GM12878 (cell line): ENCODE measurements at regions not wholly inside any gene's neighbourhood (a gene's known extent, or its start where the extent isn't known, plus 50 kb on each side); places are given as distances from the start of the nearest gene placed in this dataset.

Source experiments
- ATAC-seq: fragments of 200-7000 bp; cut with Tn5 transposase; 3 replicates; pipeline ENCODE4 v1.9.1; 2020; ENCODE audit warnings: mild to moderate bottlenecking, moderate library complexity
- BruUV-seq: library from RNA; stranded (reverse); fragments of 400-500 nt; replicated peaks from 2 replicates; lab custom pipeline; 2021; lab: Mats Ljungman, UMichigan
- CTCF ChIA-PET: fragments of 300-600 bp; sonication (Branson Sonifier 250); formaldehyde crosslinking; extraction: SDS; loops from one replicate; lab custom pipeline; 2021; ENCODE audit warnings: inconsistent platforms; lab: Yijun Ruan, JAX
- POLR2A ChIA-PET: fragments of 350-600 bp; formaldehyde crosslinking; extraction: SDS; loops from one replicate; lab custom pipeline; 2021; ENCODE audit warnings: inconsistent platforms; lab: Charles Lee
- RAD21 ChIA-PET: fragments of 300-600 bp; sonication (Branson Sonifier 250); formaldehyde crosslinking; loops from one replicate; lab custom pipeline; 2023; ENCODE audit warnings: antibody characterized with exemption; ENCODE audit not compliant: unreplicated experiment; lab: Charles Lee
- SMC1A ChIA-PET: fragments of 300-600 bp; sonication (Branson Sonifier 250); formaldehyde crosslinking; loops from one replicate; lab custom pipeline; 2023; ENCODE audit not compliant: unreplicated experiment, uncharacterized antibody; lab: Charles Lee
- DNase-seq: peaks from one replicate; pipeline ENCODE4 v3.0.0-alpha.2; 2011; ENCODE audit warnings: low read depth, low spot score
- FAIRE-seq: peaks from 3 replicates; lab custom pipeline; 2011; peaks lifted over from hg19 to GRCh38; lab: Jason Lieb, UNC
- H2AFZ ChIP-seq: 2 replicates; pipeline ENCODE4 v1.6.0; 2011; ENCODE audit warnings: low read depth, low read length, control low read depth; ENCODE audit not compliant: control insufficient read depth
- H3K27ac ChIP-seq: 2 replicates; pipeline ENCODE4 v1.5.1; 2011; ENCODE audit warnings: control low read depth; ENCODE audit not compliant: control insufficient read depth, insufficient read depth
- H3K27me3 ChIP-seq, 2 experiments: replicated peaks in 1 of 2; 2 replicates each; pipeline versions ENCODE4 v1.6.0 to v1.6.1; 2011; ENCODE audit warnings: low read length in 1 of 2; ENCODE audit not compliant: control insufficient read depth in 2 of 2, insufficient read depth in 2 of 2
- H3K36me3 ChIP-seq, 2 experiments: 2 replicates each; pipeline ENCODE4 v1.5.1; 2011; ENCODE audit warnings: low read length in 1 of 2; ENCODE audit not compliant: control insufficient read depth in 2 of 2, insufficient read depth in 2 of 2
- H3K4me1 ChIP-seq: 2 replicates; pipeline ENCODE4 v1.6.1; 2011; ENCODE audit warnings: mild to moderate bottlenecking, low read length, moderate library complexity, mixed read lengths; ENCODE audit not compliant: control insufficient read depth, insufficient read depth
- H3K4me2 ChIP-seq: 2 replicates; pipeline ENCODE4 v1.6.0; 2011; ENCODE audit warnings: control low read depth; ENCODE audit not compliant: control insufficient read depth, insufficient read depth
- H3K4me3 ChIP-seq: fragments of 200-600 bp; sonication (generic); 2 replicates; pipeline ENCODE4 v1.5.1; 2016
- H3K79me2 ChIP-seq: 2 replicates; pipeline ENCODE4 v1.6.0; 2011; ENCODE audit warnings: low read length; ENCODE audit not compliant: control insufficient read depth, insufficient read depth
- H3K9ac ChIP-seq: 2 replicates; pipeline ENCODE4 v1.8.0; 2011; ENCODE audit warnings: low read length, control low read depth, mixed read lengths; ENCODE audit not compliant: control insufficient read depth, insufficient read depth
- H3K9me3 ChIP-seq: replicated peaks from 3 replicates; pipeline ENCODE4 v1.5.1; 2011; ENCODE audit warnings: mild to moderate bottlenecking, low read length; ENCODE audit not compliant: control insufficient read depth, insufficient read depth
- H4K20me1 ChIP-seq: 2 replicates; pipeline ENCODE4 v1.6.0; 2011; ENCODE audit not compliant: control insufficient read depth, insufficient read depth
- BCL11A ChIP-seq: IDR thresholded peaks from 2 replicates; pipeline ENCODE4 v1.6.1; 2011; ENCODE audit warnings: low read depth, low read length
- BMI1 ChIP-seq: fragments of 450-650 bp; IDR thresholded peaks from 2 replicates; pipeline ENCODE4 v1.6.1; 2016; ENCODE audit warnings: mild to moderate bottlenecking, moderate library complexity, borderline replicate concordance
- BRCA1 ChIP-seq: IDR thresholded peaks from 2 replicates; pipeline ENCODE4 v1.6.1; 2011; ENCODE audit warnings: low read depth, low read length, improper control_type of control experiment
- ETV6 ChIP-seq, 2 experiments: fragments of 450-650 bp in 1 of 2; IDR thresholded peaks in 1 of 2; conservative IDR thresholded peaks in 1 of 2; 2 replicates each; pipeline ENCODE4 v1.6.1; 2014; ENCODE audit warnings: antibody characterized with exemption in 1 of 2, borderline replicate concordance in 1 of 2, low read depth in 1 of 2, mild to moderate bottlenecking in 1 of 2, moderate library complexity in 1 of 2
- FOXK2 ChIP-seq: fragments of 450-650 bp; IDR thresholded peaks from 2 replicates; pipeline ENCODE4 v1.6.1; 2017; ENCODE audit warnings: mild to moderate bottlenecking, moderate library complexity
- HDAC6 ChIP-seq: fragments of 200-600 bp; sonication (generic); IDR thresholded peaks from one replicate; pipeline ENCODE4 v1.8.0; 2017; ENCODE audit warnings: antibody characterized with exemption; ENCODE audit not compliant: unreplicated experiment
- MXI1 ChIP-seq: fragments of 150-350 bp; IDR thresholded peaks from 2 replicates; pipeline ENCODE4 v1.6.1; 2011; ENCODE audit warnings: low read depth, mild to moderate bottlenecking, inconsistent platforms, low read length, improper control_type of control experiment
- SIN3A ChIP-seq: IDR thresholded peaks from 2 replicates; pipeline ENCODE4 v1.6.1; 2012; ENCODE audit warnings: low read depth, low read length, improper control_type of control experiment
- SMARCA5 ChIP-seq: fragments of 450-650 bp; IDR thresholded peaks from 2 replicates; pipeline ENCODE4 v1.6.1; 2017; ENCODE audit warnings: mild to moderate bottlenecking
- WRNIP1 ChIP-seq: IDR thresholded peaks from 2 replicates; pipeline ENCODE4 v1.6.1; 2011; ENCODE audit warnings: low read depth, low read length, improper control_type of control experiment, borderline replicate concordance
- YY1 ChIP-seq: IDR thresholded peaks from 2 replicates; pipeline ENCODE4 v1.6.1; 2011; ENCODE audit warnings: low read depth, mild to moderate bottlenecking, low read length
- ZNF217 ChIP-seq: fragments of 450-650 bp; IDR thresholded peaks from 2 replicates; pipeline ENCODE4 v1.6.1; 2017; ENCODE audit warnings: antibody characterized with exemption, mild to moderate bottlenecking
- ZNF384 ChIP-seq: IDR thresholded peaks from 2 replicates; pipeline ENCODE4 v1.6.1; 2012; ENCODE audit warnings: low read depth, mild to moderate bottlenecking, low read length, improper control_type of control experiment, borderline replicate concordance
- WGBS: methylation state at CpG from one replicate; pipeline ENCODE4 v1.1.6; 2016; ENCODE audit warnings: low lambda C conversion rate; ENCODE audit not compliant: insufficient replicate concordance, insufficient coverage; ENCODE audit errors: missing lambda C conversion rate; 5-methylcytosine and 5-hydroxymethylcytosine counted together
- in situ Hi-C: fragments of 300-500 bp; cut with MboI; formaldehyde crosslinking; loops from 9 replicates; pipeline ENCODE4 v1.14.3; 2018; ENCODE audit warnings: mixed read lengths
- intact Hi-C: fragments of 100-400 bp; cut with micrococcal nuclease; formaldehyde crosslinking; loops from one replicate; pipeline ENCODE4 v1.14.2; 2022; ENCODE audit not compliant: unreplicated experiment
- TF ChIP-seq, protein P1 (sequence below): fragments of 450-650 bp; IDR thresholded peaks from 2 replicates; pipeline ENCODE4 v1.6.1; 2016; ENCODE audit warnings: mild to moderate bottlenecking, moderate library complexity, borderline replicate concordance
- TF ChIP-seq, protein P2 (sequence below): fragments of 450-650 bp; IDR thresholded peaks from 2 replicates; pipeline ENCODE4 v1.6.1; 2014; ENCODE audit warnings: mild to moderate bottlenecking

DNA sequence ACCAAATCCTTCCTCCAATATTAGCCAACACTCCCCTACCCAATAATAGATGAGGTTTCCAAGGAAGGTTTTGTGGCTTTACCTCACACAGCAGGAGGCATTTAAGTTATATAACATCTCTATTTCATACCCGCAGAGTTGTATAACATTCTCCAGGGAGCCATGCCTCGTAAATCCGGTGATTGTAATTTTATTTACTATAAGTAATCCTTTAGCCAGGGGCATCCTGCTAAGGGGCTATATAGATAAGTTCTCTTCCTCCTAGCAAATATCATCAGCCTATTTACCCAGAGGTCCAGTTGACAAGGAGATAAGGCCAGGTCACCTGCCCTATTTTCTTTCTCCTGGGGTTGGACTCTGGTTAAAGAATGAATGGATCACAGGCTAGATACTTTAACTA is 2051.0 kb downstream of the EFNA5 start:
- ChIA-PET POLR2A (no interaction called here), SMC1A (no interaction called here), CTCF (no interaction called here), RAD21 (no interaction called here)
- in situ Hi-C loops (no loop called here), intact Hi-C loops (no loop called here)
- Histone ChIP-seq H3K79me2 (no peaks in the 10 kb centered on the region), H3K9ac (no peak overlapping the region), H3K4me2 (no peak overlapping the region), H3K9me3 (no peaks in the 10 kb centered on the region), H3K27me3 (no peaks in the 10 kb centered on the region), H2AFZ (no peak overlapping the region), H3K27ac (no peak overlapping the region), H4K20me1 (no peaks in the 10 kb centered on the region), H3K4me1 (no peaks in the 10 kb centered on the region), H3K36me3 (no peaks in the 10 kb centered on the region), H3K4me3 (no peak overlapping the region)
- ATAC-seq = no peak
- TF ChIP-seq MXI1 (no peak), HDAC6 (no peak), SIN3A (no peak), YY1 (no peak), ZNF384 (no peak), SMARCA5 (no peak), BRCA1 (no peak), FOXK2 (no peak), WRNIP1 (no peak), ETV6 (conservative IDR thresholded peaks at IDR 0.05 in 1 of 2, IDR thresholded peaks at IDR 0.05 in 1 of 2; ENCODE audit: borderline replicate concordance in 1 of 2, low read depth in 1 of 2) (no peak), ZNF217 (no peak), BCL11A (no peak), BMI1 (no peak)
- TF ChIP-seq, protein P1, sequence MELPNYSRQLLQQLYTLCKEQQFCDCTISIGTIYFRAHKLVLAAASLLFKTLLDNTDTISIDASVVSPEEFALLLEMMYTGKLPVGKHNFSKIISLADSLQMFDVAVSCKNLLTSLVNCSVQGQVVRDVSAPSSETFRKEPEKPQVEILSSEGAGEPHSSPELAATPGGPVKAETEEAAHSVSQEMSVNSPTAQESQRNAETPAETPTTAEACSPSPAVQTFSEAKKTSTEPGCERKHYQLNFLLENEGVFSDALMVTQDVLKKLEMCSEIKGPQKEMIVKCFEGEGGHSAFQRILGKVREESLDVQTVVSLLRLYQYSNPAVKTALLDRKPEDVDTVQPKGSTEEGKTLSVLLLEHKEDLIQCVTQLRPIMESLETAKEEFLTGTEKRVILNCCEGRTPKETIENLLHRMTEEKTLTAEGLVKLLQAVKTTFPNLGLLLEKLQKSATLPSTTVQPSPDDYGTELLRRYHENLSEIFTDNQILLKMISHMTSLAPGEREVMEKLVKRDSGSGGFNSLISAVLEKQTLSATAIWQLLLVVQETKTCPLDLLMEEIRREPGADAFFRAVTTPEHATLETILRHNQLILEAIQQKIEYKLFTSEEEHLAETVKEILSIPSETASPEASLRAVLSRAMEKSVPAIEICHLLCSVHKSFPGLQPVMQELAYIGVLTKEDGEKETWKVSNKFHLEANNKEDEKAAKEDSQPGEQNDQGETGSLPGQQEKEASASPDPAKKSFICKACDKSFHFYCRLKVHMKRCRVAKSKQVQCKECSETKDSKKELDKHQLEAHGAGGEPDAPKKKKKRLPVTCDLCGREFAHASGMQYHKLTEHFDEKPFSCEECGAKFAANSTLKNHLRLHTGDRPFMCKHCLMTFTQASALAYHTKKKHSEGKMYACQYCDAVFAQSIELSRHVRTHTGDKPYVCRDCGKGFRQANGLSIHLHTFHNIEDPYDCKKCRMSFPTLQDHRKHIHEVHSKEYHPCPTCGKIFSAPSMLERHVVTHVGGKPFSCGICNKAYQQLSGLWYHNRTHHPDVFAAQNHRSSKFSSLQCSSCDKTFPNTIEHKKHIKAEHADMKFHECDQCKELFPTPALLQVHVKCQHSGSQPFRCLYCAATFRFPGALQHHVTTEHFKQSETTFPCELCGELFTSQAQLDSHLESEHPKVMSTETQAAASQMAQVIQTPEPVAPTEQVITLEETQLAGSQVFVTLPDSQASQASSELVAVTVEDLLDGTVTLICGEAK = no peak
- TF ChIP-seq, protein P2, sequence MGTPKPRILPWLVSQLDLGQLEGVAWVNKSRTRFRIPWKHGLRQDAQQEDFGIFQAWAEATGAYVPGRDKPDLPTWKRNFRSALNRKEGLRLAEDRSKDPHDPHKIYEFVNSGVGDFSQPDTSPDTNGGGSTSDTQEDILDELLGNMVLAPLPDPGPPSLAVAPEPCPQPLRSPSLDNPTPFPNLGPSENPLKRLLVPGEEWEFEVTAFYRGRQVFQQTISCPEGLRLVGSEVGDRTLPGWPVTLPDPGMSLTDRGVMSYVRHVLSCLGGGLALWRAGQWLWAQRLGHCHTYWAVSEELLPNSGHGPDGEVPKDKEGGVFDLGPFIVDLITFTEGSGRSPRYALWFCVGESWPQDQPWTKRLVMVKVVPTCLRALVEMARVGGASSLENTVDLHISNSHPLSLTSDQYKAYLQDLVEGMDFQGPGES = no peak
- DNase-seq = no peak
- no TSS peak for BruUV-seq
- 52% methylated on average over 3 of the region's 3 CpGs for WGBS
- no peak for FAIRE-seq
